Fibroblast of skin of back (primary cell): ENCODE measurements at regions not wholly inside any gene's neighbourhood (a gene's known extent, or its start where the extent isn't known, plus 50 kb on each side); places are given as distances from the start of the nearest gene placed in this dataset.
"Not testable (repeated sequence)": the region's sequence is repeated elsewhere in the genome, so short reads cannot be mapped to it uniquely, and the experiment has no call there.

Experiments
- DNase-seq: peaks from one replicate; pipeline ENCODE4 v3.0.0-alpha.2; 2013

DNA sequence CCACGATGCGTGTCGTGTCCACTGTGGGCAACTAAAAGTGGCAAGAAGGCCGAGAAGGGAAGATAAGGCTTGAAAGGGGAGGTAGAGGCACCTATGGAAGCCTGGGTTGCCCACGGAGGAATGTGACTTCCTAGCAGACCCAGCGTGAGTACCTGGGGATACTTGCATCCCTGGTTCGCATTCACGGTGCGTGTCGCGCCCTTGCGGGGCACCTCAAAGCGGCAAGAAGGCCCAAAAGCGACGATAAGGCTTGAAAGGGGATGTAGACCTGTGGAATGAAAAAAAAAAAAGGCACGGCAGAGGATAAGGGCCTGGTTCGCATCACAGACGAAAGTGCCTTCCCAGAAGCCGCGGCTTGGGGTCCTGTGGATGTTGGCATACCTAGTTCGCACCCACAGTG, 282.9 kb downstream of the ALG10 start:
- DNase-seq = no peak

DNA sequence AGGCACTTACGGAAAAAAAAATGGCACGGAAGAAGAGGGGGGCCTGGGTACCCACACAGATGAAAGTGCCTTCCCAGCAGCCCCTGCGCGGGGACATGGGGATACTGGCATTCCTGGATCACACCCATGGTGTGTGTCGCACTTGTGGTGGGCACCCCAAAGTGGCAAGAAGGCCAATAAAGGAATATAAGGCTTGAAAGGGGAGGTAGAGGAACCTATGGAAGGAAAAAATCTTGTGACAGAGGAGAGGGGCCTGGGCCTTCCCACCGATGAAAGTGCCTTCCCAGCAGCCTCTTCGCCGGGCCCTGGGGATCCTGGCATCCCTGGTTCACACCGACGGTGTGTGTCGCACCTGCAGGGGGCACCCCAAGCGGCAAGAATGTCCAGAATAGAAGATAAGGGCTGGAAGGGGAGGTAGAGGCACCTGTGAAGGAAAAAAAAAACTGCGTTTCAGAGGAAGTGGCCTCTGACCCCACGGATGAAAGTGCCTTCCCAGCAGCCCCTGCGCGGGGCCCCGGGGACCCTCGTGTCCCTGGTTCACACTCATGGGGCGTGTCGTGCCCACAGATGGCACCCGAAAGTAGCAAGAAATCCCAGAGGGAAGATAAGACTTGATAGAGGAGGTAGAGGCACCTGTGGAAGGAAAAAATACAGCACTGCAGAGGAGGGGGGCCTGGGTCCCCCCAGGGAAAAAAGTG, 284.0 kb downstream of the ALG10 start:
- DNase-seq = no peak

DNA sequence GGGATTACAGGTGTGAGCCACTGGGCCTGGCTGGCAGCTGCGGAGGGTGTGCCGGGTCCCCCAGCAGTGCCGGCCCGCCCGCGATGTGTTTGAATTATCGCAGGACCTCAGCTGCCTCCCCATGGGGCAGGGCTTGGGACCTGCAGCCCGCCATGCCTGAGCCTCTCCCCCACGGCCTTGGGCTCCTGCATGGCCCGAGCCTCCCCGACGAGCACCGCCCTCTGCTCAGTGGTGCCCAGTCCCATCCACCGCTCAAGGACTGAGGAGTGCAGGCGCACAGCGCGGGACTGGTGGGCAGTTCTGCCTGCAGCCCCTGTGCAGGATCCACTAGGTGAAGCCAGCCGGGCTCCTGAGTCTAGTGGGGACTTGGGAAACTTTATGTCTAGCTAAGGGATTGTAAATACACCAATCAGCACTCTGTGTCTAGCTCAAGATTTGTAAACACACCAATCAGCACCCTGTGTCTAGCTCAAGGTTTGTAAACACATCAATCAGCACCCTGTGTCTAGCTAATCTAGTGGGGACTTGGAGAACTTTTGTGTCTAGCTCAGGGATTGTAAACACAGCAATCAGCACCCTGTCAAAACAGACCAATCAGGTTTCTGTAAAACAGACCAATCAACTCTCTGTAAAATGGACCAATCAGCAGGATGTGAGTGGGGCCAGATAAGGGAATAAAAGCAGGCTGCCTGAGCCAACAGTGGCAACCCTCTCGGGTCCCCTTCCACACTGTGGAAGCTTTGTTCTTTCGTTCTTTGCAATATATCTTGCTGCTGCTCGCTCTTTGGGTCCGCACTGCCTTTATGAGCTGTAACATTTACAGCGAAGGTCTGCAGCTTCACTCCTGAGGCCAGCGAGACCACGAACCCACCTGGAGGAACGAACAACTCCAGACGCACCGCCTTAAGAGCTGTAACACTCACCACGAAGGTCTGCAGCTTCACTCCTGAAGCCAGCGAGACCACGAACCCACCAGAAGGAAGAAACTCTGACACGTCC, 287.8 kb downstream of the ALG10 start:
- not testable (repeated sequence) for DNase-seq

DNA sequence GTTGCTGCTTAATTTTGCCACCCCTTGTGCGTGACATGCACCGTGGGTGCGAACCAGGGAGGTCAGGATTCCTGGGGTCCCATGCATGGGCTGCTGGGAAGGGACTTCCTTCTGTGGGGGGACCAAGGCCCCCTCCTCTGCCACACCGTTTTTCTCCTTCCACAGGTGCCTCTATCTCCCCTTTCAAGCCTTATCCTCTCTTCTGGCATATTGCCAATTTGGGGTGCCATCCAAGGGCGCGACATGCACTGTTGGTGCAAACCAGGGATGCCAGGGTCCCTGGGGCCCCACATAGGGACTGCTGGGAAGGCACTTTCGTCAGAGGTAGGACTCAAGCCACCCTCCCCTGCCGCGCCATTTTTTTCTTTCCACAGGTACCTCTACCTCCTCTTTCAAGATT, 289.0 kb downstream of the ALG10 start:
- DNase-seq = no peak

DNA sequence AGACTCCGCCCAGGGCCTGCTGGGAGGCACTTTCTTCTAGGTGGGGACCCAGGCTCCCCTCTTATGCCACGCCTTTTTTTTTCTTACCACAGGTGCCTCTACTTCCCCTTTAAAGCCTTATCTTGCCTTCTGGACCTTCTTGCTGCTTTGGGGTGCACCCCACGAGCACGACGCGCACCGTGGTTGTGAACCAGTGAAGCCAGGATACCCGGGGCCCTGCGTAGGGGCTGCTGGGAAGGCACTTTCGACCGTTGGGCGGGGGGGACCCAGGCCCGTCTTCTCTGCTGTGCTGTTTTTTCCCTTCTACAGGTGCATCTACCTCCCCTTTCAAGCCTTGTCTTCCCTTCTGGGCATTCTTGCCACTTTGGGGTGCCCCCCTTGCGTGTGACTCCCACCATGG, 305.4 kb downstream of the ALG10 start:
- no peak for DNase-seq

DNA sequence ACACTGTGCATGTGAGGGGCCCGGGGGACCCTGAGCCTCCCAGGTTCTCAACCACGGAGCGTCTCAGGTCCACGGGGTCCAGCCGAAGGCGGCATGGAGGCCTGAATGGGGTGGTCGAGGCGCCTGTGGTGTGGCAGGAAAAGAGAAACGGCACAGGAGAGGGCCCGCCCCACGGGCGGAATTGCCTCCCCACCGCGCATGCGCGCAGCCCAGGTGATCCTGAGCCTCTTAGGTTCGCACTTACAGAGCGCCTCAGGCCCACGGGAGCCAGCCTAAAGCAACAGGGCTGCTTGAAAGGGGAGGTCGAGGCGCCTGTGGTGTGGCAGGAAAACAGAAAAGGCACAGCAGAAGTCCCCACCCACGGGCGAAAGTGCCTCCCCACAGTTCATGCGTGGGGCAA, 311.0 kb downstream of the ALG10 start:
- no peak for DNase-seq

DNA sequence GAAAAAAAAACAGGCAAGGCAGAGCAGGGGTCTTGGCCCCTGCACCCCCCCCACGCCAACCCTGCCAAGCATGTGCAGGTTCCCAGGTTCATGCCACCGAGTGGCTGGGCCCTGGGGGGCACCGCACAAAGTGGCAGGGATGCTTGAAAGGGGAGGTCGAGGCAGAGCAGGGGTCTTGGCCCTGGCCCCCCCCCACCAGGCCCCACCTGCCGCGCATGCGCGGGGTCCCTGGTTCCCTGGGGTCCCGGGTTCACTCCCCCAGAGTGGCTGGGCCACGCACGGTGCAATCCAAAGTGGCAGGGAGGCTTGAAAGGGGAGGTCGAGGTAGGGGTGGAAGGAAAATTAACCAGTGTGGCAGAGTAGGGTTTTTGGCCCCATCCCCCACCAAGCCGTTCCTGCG, 312.2 kb downstream of the ALG10 start:
- no peak for DNase-seq

DNA sequence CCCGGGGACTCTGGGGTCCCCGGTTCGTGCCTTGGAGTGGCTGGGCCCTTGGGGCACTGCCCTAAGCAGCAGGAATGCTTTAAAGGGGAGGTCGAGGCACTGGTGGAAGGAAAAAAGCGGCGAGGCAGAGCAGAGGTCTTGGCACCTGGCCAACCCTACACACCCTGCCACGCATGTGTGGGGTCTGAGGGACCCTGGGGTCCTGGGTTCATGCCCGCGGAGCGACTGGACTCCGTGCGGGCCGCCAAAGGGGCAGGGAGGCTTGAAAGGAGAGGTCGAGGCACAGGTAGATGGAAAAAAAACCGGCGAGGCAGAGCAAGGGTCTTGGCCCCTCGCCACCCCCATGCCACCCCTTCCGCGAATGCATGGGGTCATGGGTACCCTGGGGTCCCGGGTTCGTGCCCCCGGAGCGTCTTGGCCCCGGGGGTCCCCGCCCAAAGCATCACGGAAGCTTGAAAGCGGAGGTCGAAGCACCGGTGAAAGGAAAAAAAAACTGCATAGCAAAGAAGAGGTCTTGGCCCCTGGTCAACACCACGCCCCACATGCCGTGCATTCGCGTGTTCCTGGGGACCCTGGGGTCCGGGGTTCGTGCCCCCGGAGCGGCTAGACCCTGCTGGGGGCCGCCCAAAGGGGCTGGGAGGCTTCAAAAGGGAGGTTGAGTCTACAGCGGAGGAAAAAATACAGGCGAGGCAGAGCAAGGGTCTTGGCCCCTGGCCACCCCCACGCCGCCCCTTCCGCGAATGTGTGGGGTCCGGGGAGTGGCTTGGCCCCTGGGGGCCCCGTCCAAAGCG, 312.9 kb downstream of the ALG10 start:
- DNase-seq = no peak

DNA sequence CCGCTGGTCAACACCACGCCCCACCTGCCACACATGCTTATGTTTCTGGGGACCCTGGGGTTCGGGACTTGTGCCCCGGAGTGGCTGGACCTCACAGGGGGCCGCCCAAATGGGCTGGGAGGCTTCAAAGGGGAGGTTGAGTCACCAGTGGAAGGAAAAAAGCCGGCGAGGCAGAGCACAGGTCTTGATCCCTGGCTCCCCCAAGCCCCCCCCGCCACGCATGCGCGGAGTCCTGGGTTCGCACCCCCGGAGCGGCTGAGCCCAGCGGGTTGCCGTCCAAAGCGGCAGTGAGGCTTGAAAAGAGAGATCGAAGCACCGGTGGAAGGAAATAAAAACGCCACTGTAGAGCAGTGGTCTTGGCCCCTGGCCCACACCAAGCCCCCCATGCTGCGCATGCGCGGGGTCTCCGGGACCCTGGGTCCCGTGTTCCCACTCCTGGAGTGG, 313.5 kb downstream of the ALG10 start:
- DNase-seq = no peak

DNA sequence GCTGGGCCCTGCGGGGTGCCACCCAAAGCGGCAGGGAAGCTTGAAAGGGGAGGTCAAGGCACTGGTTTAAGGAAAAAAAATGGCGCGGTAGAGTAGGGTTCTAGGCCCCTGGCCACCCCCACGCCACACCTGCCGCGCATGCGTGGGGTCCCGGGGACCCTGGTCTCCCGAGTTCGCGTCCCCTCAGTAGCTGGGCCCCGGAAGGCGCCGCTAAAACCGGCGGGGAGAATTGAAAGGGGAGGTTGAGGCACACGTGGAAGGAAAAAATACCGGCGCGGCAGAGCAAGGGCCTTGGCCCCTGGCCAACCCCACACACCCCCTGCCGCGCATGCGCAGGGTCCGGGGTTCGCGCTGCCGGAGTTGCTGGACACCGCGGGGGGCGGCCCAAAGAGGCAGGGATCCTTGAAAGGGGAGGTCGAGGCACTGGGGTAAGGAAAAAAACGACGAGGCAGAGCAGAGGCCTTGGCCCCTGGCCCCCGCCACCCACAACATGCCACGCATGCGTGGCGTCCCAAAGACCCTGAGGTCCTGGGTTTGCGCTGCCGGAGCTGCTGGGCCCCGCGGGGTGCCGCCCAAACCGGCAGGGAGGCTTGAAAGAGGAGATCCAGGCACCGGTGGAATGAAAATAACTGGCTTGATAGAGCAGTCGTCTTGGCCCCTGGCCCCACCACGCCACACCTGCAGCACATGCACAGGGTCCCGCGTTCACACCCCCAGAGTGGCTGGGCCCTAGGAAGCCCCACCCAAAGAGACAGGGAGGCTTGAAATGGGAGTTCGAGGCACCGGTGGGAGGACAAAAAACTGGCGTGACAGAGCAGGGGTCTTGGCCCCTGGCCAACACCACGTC, 314.5 kb downstream of the ALG10 start:
- DNase-seq = no peak

DNA sequence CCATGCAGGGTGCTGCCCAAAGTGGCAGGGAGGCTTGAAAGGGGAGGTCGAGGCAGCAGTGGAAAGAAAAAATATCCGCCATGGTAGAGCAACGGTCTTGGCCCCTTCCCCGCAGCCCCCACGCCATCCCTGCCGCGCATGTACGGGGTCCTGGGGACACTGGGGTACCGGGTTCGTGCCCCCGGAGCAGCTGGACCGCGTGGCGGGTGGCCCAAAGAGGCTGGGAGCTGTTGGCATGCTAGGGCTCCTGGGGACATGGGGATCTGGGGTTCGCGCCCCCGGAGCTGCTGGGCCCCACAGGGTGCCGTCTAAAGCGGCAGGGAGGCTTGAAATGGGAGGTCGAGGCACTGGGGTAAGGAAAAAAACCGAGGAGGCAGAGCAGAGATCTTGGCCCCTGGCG, 316.5 kb downstream of the ALG10 start:
- DNase-seq = no peak

DNA sequence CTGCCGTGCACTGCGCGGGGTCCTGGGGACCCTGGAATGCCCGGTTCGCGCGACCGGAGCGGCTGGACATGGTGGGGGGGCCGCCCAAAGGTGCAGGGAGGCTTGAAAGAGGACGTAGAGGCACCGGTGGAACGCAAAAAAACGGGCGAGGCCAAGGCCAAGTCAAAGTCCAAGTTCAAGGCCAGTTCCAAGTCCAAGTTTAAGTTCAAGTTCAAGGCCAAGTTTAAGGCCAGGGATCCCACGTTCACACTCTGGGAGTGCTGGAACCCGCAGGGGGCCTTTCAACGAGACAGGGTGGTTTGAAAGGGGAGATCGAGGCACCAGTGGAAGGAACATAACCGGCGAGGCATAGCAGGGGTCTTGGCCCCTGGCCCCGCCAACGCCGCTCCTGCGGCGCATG, 317.6 kb downstream of the ALG10 start:
- no peak for DNase-seq

DNA sequence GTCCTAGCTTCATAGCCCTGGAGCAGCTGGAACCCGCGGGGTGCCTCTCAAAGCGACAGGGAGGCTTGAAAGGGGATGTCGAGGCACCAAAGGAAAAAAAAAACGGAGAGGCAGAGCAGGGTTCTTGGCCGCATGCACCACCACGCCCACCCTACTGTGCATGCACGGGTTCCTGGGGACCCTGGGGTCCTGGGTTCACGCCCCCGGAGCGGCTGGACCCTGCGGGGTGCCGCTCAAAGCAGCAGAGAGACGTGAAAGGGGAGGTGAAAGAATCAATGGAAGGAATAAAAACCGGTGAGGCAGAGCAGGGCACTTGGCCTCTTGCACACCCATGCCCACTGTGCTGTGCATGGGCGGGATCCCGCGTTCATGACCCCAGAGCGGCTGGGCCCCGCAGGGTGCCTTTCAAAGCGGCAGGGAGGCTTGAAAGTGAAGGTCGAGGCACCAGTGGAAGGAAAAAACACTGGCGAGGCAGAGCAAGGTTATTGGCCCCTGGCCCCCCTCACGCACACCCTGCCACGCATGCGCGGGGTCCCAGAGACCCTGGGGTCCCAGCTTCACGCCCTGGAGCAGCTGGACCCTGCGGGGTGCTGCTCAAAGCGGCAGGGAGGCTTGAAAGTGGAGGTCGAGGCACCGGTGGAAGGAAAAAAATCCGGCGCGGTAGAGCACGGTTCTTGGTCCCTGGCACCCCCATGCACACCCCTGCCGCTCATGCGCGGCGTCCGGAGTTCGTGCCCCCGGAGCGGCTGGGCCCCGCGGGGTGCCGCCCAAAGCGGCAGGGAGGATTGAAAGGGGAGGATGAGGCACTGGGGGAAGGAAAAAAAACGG, 318.5 kb downstream of the ALG10 start:
- DNase-seq = no peak

DNA sequence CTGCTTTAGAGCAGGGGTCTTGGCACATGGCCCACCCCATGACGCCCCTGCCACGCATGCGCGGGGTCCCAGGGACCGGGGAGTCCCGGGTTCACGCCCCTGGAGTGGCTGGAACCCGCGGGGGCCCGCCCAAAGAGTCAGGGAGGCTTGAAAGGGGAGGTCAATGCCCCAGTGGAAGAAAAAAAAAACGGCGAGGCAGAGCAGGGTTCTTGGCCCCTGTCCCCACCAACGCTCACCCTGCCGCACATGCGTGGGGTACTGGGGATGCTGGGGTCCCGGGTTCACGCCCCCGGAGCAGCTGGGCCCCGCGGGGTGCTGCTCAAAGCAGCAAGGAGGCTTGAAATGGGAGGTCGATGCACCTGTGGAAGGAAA, 319.1 kb downstream of the ALG10 start:
- DNase-seq = no peak

DNA sequence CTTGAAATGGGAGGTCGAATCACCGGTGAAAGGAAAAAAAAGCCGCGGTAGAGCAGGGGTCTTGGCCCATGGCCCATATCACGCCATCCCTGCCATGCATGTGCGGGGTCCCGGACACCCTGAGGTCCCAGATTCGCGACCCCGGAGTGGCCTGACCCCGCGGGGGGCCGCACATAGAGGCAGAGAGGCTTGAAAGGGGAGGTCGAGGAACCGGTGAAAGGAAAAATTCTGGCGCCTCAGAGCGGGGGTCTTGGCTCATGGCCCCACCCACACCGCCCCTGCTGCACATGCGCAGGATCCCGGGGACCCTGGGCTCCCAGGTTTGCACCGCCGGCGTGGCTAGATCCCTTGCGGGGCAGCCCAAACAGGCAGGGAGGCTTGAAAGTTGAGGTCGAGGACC, 319.8 kb downstream of the ALG10 start:
- no peak for DNase-seq

DNA sequence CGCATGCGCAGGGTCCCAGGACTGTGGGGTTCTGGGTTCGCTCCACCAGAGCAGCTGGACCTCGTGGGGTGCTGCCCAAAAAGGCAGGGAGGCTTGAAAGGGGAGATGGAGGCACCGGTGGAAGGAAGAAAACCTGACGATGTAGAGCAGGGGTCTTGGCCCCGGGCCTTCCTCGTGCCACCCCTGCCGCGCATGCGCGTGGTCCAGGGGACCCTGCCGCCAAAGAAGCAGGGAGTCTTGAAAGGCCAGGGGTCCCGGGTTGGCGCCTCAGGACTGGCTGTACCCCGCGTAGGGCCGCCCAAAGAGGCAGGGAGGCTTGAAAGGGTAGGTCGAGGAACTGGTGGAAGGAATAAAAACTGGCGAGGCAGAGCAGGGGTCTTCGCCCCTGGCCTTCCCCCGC, 321.0 kb downstream of the ALG10 start:
- no peak for DNase-seq

DNA sequence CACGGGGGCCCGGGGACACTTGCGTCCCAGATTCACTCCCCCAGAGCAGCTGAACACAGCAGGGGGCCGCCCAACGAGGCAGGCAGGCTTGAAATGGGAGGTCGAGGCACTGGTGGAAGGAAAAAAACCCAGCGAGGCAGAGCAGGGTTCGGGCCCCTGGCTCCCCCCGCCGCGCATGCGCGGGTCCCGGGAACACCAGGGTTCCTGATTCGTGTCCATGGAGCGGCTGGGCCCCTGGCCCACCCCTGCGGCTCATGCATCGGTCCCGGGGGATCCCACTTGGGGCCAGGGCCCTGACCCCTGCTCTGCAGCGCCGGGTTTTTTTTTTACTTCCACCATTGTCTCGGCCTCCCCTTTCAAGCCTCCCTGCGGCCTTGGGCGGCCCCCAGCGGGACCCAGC, 321.5 kb downstream of the ALG10 start:
- no peak for DNase-seq

DNA sequence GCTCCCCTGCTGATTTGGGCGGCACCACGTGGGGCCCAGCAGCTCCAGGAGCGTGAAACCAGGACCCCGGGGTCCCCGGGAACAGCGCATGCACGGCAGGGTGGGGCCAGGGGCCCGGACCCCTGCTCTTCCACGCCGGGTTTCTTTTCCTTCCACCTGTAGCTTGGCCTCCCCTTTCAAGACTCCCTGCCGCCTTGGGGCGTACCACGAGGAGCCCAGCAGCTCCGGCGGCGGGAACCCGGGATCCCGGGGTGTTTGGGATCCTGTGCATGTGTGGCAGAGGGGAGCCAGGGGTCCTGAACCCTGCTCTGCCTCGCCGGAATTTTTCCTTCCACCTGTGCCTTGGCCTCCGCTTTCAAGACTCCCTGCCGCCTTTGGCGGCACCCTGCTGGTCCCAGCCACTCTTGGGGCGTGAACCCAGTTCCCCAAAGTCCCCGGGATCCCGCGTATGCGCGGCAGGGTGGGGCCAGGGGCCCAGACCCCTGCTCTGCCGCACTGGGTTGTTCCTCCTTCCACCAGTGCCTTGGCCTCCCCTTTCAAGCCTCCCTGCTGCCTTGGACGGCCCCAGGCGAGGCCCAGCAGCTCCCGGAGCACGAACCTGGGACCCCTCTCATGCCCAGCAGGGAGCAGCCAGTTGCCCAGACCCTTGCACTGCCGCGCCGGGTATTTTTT, 322.7 kb downstream of the ALG10 start:
- DNase-seq = no peak

DNA sequence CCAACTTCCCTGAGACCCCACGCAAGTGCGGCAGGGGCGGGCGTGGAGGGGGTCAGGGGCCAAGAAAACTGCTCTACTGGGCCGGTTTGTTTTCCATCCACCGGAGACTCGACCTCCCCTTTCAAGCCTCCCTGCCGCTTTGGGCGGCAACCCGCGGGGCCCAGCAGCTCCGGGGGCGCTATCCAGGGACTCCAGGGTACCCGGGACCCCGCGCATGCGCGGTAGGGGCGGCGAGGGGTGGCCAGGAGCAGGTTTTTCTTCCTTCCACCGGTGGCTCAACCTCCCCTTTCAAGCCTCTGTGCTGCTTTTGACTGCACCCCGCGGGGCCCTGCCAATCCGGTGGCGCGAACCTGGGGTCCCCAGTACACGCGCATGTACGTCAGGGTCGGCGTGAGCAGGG, 323.5 kb downstream of the ALG10 start:
- DNase-seq = no peak

DNA sequence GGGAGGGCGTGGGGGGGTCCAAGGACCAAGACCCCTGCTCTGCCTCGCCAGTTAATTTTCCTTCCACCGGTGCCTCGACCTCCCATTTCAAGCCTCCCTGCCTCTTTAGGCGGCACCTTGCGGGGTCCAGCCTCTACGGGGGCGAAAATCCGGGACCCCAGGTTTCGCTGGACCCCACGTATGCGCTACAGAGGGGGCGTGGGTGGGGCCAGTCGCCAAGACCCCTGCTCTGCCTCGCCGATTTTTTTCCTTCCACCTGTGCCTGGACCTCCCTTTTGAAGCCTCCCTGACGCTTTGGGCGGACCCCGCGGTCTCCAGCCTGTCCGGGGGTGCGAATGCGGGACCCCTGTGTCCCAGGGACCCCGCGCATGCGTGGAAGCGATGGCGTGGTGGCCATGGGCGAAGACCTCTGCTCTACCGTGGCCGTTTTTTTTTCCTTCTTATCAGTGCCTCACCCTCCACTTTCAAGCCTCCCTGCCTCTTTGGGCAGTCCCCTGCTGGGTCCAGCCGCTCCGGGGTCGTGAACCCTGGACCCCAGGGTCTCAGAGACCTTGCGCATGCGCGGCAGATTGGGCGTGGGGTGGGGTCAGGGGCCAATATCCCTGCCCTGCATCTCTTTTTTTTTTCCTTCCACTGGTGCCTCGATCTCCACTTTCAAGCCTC, 324.2 kb downstream of the ALG10 start:
- DNase-seq = no peak
